Neuronal stem cell (in vitro differentiated cells): ENCODE measurements at regions not wholly inside any gene's neighbourhood (a gene's known extent, or its start where the extent isn't known, plus 50 kb on each side); places are given as distances from the start of the nearest gene placed in this dataset.
"Not testable (repeated sequence)": the region's sequence is repeated elsewhere in the genome, so short reads cannot be mapped to it uniquely, and the experiment has no call there.

Source experiments
- DNase-seq: peaks from one replicate; pipeline ENCODE4 v3.0.0-alpha.2; 2013; ENCODE audit warnings: low spot score
- H2AFZ ChIP-seq: one replicate; pipeline ENCODE4 v1.6.1; 2013; ENCODE audit warnings: mild to moderate bottlenecking, low read length, inconsistent platforms
- H2AK5ac ChIP-seq: 2 replicates; pipeline ENCODE4 v1.6.1; 2013; ENCODE audit warnings: low read depth, mild to moderate bottlenecking, inconsistent platforms, low read length, moderate library complexity, mixed read lengths
- H2BK120ac ChIP-seq: 2 replicates; pipeline ENCODE4 v1.6.1; 2013; ENCODE audit warnings: low read depth, mild to moderate bottlenecking, inconsistent platforms, low read length, moderate library complexity, mixed read lengths
- H2BK12ac ChIP-seq: one replicate; pipeline ENCODE4 v1.6.1; 2013; ENCODE audit warnings: low read length, inconsistent platforms
- H2BK15ac ChIP-seq: 2 replicates; pipeline ENCODE4 v1.6.1; 2013; ENCODE audit warnings: mild to moderate bottlenecking, low read length, inconsistent platforms, mixed read lengths
- H2BK5ac ChIP-seq: one replicate; pipeline ENCODE4 v1.6.1; 2013; ENCODE audit warnings: inconsistent platforms, mild to moderate bottlenecking, low read length, moderate library complexity
- H3K14ac ChIP-seq: one replicate; pipeline ENCODE4 v1.6.1; 2013; ENCODE audit warnings: low read length, inconsistent platforms
- H3K18ac ChIP-seq: 2 replicates; pipeline ENCODE4 v1.6.1; 2013; ENCODE audit warnings: low read length, inconsistent platforms
- H3K23ac ChIP-seq: 2 replicates; pipeline ENCODE4 v1.6.1; 2013; ENCODE audit warnings: low read depth, mild to moderate bottlenecking, mixed read lengths, low read length, inconsistent platforms; ENCODE audit not compliant: poor library complexity
- H3K27ac ChIP-seq: replicated peaks from 3 replicates; pipeline ENCODE4 v1.5.1; 2013; ENCODE audit warnings: low read length, inconsistent platforms
- H3K27me3 ChIP-seq, 3 experiments: 2 replicates each; pipeline ENCODE4 v1.6.1; 2013; ENCODE audit warnings: low read length in 3 of 3, mild to moderate bottlenecking in 2 of 3, inconsistent platforms in 1 of 3, low read depth in 1 of 3, mixed read lengths in 1 of 3, moderate library complexity in 1 of 3; ENCODE audit not compliant: control insufficient read depth in 3 of 3, insufficient read depth in 3 of 3
- H3K36me3 ChIP-seq, 2 donors: replicated peaks in 1 of 2; 2 replicates each; pipeline ENCODE4 v1.6.1; 2013; ENCODE audit warnings: low read length in 2 of 2; ENCODE audit not compliant: control insufficient read depth in 2 of 2, insufficient read depth in 2 of 2
- H3K4ac ChIP-seq: 2 replicates; pipeline ENCODE4 v1.6.1; 2013; ENCODE audit warnings: inconsistent platforms, mild to moderate bottlenecking, low read length, moderate library complexity
- H3K4me1 ChIP-seq, 2 donors: 1 replicate in 1 of 2; 2 replicates in 1 of 2; pipeline ENCODE4 v1.6.1; 2013; ENCODE audit warnings: low read length in 2 of 2, low read depth in 1 of 2; ENCODE audit not compliant: control insufficient read depth in 2 of 2, insufficient read depth in 1 of 2
- H3K4me2 ChIP-seq: one replicate; pipeline ENCODE4 v1.6.1; 2013; ENCODE audit warnings: mild to moderate bottlenecking, low read length, inconsistent platforms; ENCODE audit not compliant: insufficient read depth, poor library complexity, severe bottlenecking
- H3K4me3 ChIP-seq, 2 donors: 2 replicates each; pipeline ENCODE4 v1.5.1; 2013; ENCODE audit warnings: low read length in 2 of 2, mild to moderate bottlenecking in 2 of 2, inconsistent platforms in 1 of 2, moderate library complexity in 1 of 2
- H3K79me1 ChIP-seq: one replicate; pipeline ENCODE4 v1.6.1; 2013; ENCODE audit warnings: low read depth, mild to moderate bottlenecking, inconsistent platforms, low read length, moderate library complexity
- H3K9ac ChIP-seq: one replicate; pipeline ENCODE4 v1.6.1; 2013; ENCODE audit warnings: mild to moderate bottlenecking, low read depth, low read length, inconsistent platforms; ENCODE audit not compliant: poor library complexity
- H3K9me3 ChIP-seq, 2 donors: replicated peaks in 1 of 2; 2 replicates each; pipeline versions ENCODE3 to v1.6.1; 2013; ENCODE audit warnings: low read length in 2 of 2, mild to moderate bottlenecking in 2 of 2, inconsistent platforms in 1 of 2, low read depth in 1 of 2, mixed read lengths in 1 of 2, moderate library complexity in 1 of 2; ENCODE audit not compliant: control insufficient read depth in 2 of 2, insufficient read depth in 1 of 2
- H4K8ac ChIP-seq: one replicate; pipeline ENCODE4 v1.6.1; 2013; ENCODE audit warnings: low read depth, mild to moderate bottlenecking, inconsistent platforms, low read length, moderate library complexity
- H4K91ac ChIP-seq: one replicate; pipeline ENCODE4 v1.6.1; 2013; ENCODE audit warnings: low read length, low read depth, mild to moderate bottlenecking, inconsistent platforms; ENCODE audit not compliant: poor library complexity
- WGBS, 2 donors: extraction: QIAGEN DNeasy Blood & Tissue Kit; methylation state at CpG; one replicate each; pipeline ENCODE4 v1.1.7; 2013; ENCODE audit warnings: missing lambda C conversion rate in 2 of 2, mixed read lengths in 1 of 2; ENCODE audit not compliant: insufficient read length in 2 of 2, insufficient replicate concordance in 1 of 2; ENCODE audit errors: extremely low coverage in 2 of 2; 5-methylcytosine and 5-hydroxymethylcytosine counted together

GRCh38 chr17:72191921-72192799 lies 71.3 kb downstream of the SOX9 start:
- H3K23ac ChIP-seq, result no peak overlapping the region
- H3K9ac ChIP-seq, result no peak overlapping the region
- H3K27me3 ChIP-seq, result no peaks in the 10 kb centered on the region
- peaks cover 0 to 11% of the 10 kb centered on the region in 2 donors for H3K4me1 ChIP-seq
- no peak overlapping the region for H2BK12ac ChIP-seq
- peaks cover 0 to 10% of the 10 kb centered on the region in 2 donors for H3K9me3 ChIP-seq
- DNase-seq, result no peak
- H2BK15ac ChIP-seq, result no peak overlapping the region
- no peak overlapping the region for H2BK5ac ChIP-seq
- H3K4me2 ChIP-seq, result no peak overlapping the region
- no peak overlapping the region for H4K91ac ChIP-seq
- H3K18ac ChIP-seq, result no peak overlapping the region
- H2AK5ac ChIP-seq, result no peak overlapping the region
- H3K79me1 ChIP-seq, result no peaks in the 10 kb centered on the region
- no peak overlapping the region for H4K8ac ChIP-seq
- peaks cover 0 to 2% of the 10 kb centered on the region in 2 donors for H3K36me3 ChIP-seq
- H3K4me3 ChIP-seq, result no peak overlapping the region
- no peak overlapping the region for H2BK120ac ChIP-seq
- no CpG with 5 or more reads among the region's 11 CpGs for WGBS, 2 donors
- no peak overlapping the region for H3K14ac ChIP-seq
- H2AFZ ChIP-seq, result no peak overlapping the region
- no peak overlapping the region for H3K4ac ChIP-seq
- H3K27ac ChIP-seq, result no peak overlapping the region

DNA sequence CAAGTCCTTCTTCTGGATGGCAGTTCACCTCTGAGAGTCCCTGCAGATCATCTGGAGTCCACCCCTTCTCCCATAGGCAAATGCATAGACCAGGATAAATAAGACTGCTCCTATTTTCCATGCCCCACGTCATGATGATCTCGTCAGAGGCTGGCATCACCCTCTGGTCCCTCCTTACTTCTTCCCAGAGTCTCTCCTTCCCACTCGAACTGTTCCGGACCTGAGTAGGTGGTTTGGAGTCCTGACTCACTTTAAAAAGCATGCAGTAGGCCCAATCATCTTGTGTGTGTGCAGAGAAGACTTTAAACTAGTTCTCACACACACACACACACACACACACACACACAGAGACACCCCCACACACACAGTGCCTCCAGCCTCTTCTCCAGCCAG lies 72.0 kb downstream of the SOX9 start:
- no peak overlapping the region for H4K8ac ChIP-seq
- H3K27me3 ChIP-seq, result no peaks in the 10 kb centered on the region
- peaks cover 0 to 2% of the 10 kb centered on the region in 2 donors for H3K36me3 ChIP-seq
- H2BK12ac ChIP-seq, result no peak overlapping the region
- H4K91ac ChIP-seq, result no peak overlapping the region
- no peak overlapping the region for H3K14ac ChIP-seq
- H3K9ac ChIP-seq, result no peak overlapping the region
- H2BK15ac ChIP-seq, result no peak overlapping the region
- H2BK5ac ChIP-seq, result no peak overlapping the region
- no peak overlapping the region for H3K4me2 ChIP-seq
- no peak overlapping the region for H3K18ac ChIP-seq
- no peak for DNase-seq
- H2AFZ ChIP-seq, result no peak overlapping the region
- no peak overlapping the region for H2AK5ac ChIP-seq
- H3K23ac ChIP-seq, result no peak overlapping the region
- no CpG with 5 or more reads among the region's 4 CpGs for WGBS, 2 donors
- H2BK120ac ChIP-seq, result no peak overlapping the region
- H3K27ac ChIP-seq, result no peak overlapping the region
- no peak overlapping the region for H3K4ac ChIP-seq
- H3K79me1 ChIP-seq, result no peaks in the 10 kb centered on the region
- peaks cover 0 to 10% of the 10 kb centered on the region in 2 donors for H3K9me3 ChIP-seq
- no peak overlapping the region for H3K4me3 ChIP-seq
- peaks cover 0 to 7% of the 10 kb centered on the region in 2 donors for H3K4me1 ChIP-seq

DNA sequence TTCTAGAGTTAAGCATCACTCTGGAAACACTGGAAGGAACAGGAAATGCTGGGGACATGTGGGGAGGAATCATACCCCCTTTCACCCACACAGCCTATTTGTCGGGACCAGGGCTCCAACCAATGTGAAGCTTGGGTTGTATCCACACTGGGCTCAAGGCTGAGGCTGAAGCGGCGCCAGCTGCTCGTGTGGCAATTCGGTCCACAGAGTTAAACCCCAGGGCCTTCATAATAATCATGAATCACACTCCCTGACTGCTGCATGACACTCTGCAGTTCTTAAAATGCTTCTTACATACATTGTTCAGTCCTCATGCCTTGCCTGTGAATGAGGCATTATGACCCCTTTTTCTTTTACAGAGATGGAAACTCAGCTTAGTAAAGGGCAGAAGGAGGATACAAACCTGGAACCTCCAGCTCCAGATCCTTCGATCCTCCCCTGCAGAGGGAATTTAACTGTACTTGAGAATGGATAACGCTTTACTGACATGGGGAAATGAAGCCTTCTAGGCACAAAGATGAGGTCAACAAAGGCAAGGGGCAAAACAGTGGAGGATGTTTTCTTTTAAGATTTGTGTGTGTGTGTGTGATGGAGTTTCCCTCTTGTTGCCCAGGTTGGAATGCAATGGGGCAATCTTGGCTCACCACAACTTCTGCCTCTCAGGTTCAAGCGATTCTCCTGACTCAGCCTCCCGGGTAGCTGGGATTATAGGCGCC lies 72.7 kb downstream of the SOX9 start:
- H3K23ac ChIP-seq, result no peak overlapping the region
- no peak for DNase-seq
- H3K4me2 ChIP-seq, result no peak overlapping the region
- no peak overlapping the region for H3K4ac ChIP-seq
- H4K91ac ChIP-seq, result no peak overlapping the region
- H3K9ac ChIP-seq, result no peak overlapping the region
- no peak overlapping the region for H2BK15ac ChIP-seq
- no peaks in the 10 kb centered on the region for H3K79me1 ChIP-seq
- H2BK5ac ChIP-seq, result no peak overlapping the region
- H3K4me3 ChIP-seq, result no peak overlapping the region
- H3K36me3 ChIP-seq, result peaks cover 0 to 2% of the 10 kb centered on the region in 2 donors
- H2AFZ ChIP-seq, result no peak overlapping the region
- no peak overlapping the region for H3K14ac ChIP-seq
- H2BK120ac ChIP-seq, result no peak overlapping the region
- peaks cover 0 to 5% of the 10 kb centered on the region in 2 donors for H3K4me1 ChIP-seq
- peaks cover 0 to 8% of the 10 kb centered on the region in 2 donors for H3K9me3 ChIP-seq
- no peak overlapping the region for H3K18ac ChIP-seq
- H2BK12ac ChIP-seq, result no peak overlapping the region
- H3K27me3 ChIP-seq, result no peaks in the 10 kb centered on the region
- H3K27ac ChIP-seq, result no peak overlapping the region
- H4K8ac ChIP-seq, result no peak overlapping the region
- H2AK5ac ChIP-seq, result no peak overlapping the region
- no CpG with 5 or more reads among the region's 10 CpGs for WGBS, 2 donors

- H2AFZ ChIP-seq, H3K9me3 ChIP-seq, H3K27ac ChIP-seq, H2BK120ac ChIP-seq, H3K23ac ChIP-seq, H4K8ac ChIP-seq, H3K9ac ChIP-seq, H3K79me1 ChIP-seq, H2BK15ac ChIP-seq, H3K27me3 ChIP-seq, DNase-seq, H3K4ac ChIP-seq, H3K36me3 ChIP-seq, H3K18ac ChIP-seq, H3K4me3 ChIP-seq, H4K91ac ChIP-seq, H3K4me2 ChIP-seq, H2AK5ac ChIP-seq, H2BK5ac ChIP-seq, H3K4me1 ChIP-seq, H2BK12ac ChIP-seq, H3K14ac ChIP-seq: not testable (repeated sequence)
- WGBS, 2 donors, result no CpG with 5 or more reads among the region's 10 CpGs
Measured at GRCh38 chr17:72194107-72194440, 73.3 kb downstream of the SOX9 start.
